Stimulated activated naive CD8-positive, alpha-beta T cell treated with anti-CD3 and anti-CD28 coated beads, Interleukin-15, Interleukin-2, amounts not matched to agents 100 U/mL and 50 U/mL, for 24 hours (primary cell): ENCODE measurements at regions not wholly inside any gene's neighbourhood (a gene's known extent, or its start where the extent isn't known, plus 50 kb on each side); places are given as distances from the start of the nearest gene placed in this dataset.
A peak's percentile ranks its signal among the peaks of the same experiment; 100 is the strongest.
"Not testable (repeated sequence)": the region's sequence is repeated elsewhere in the genome, so short reads cannot be mapped to it uniquely, and the experiment has no call there.

Source experiments
- ATAC-seq: fragments of 150-1000 bp; cut with Tn5 transposase; one replicate; pipeline ENCODE4 v1.10.0; 2021
- DNase-seq: peaks from one replicate; pipeline ENCODE4 v3.0.0; 2021

- not testable (repeated sequence) for ATAC-seq, DNase-seq
Measured at GRCh38 chr18:14460364-14460763, 83.0 kb downstream of the POTEC start.

DNA sequence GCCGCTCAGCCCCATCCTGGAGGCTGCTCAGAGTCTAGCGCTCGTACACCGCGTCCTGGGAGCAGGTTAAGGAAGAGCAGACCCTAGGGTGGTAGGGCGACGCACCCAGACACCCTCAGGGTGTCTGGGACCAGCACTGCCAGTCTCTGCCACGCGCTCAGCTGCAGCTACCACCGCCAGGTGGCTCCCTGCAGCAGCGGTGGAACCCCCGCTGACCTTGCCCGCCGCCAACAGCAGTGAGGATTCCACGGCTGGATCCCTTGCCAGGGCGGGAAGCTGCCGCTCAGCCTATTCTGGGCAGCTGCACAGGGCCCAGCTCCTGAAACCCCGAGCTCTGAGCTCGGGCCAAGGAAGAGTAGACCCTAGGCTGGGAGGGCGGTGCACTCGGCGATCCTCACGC is 83.6 kb downstream of the POTEC start:
- ATAC-seq, DNase-seq: not testable (repeated sequence)

DNA sequence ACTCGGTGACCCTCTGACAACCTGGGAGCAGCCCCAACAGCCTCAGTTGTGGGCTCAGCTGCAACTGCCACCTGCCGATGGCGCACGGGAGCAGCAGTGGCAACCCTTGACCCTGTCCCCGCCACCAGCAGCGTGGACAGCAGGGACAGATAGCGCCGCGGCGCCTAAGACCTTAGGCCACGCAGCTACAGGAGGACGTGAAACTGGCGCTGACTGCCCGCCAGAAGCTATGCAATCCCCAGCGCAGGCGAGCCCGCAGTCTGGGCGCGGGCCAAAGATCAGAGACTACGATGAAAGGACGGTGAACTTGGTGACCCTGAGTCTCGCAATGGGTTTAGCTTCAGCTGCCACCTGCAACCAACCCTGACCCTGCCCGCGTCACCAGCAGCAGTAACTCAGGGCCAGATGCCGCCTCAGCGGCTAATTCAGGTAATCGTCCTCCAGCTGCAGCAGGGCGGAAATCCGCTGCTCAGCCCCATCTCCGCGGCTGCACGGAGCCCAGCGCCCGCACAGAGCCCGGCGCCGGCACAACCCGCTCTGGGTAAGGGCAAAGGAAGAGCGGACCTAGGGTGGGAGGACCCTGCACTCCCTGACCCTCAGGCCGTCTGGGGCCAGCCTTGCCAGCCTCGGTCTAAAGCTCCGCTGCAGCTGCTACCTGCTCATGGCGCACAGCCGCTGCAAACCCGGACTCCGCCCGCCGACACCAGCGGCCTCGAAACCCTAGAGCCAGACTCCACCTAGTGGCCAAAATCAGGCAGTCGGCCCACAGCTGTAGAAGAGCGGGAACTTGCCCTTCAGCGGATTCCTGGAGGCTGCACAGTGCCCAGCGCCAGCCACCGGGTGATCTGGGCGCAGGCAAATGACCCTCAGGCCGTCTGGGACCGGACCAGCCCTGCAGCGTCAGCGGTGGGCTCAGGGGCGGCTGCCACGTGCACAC is 85.1 kb downstream of the POTEC start:
- ATAC-seq = not testable (repeated sequence)
- peak; percentile 44 for DNase-seq

DNA sequence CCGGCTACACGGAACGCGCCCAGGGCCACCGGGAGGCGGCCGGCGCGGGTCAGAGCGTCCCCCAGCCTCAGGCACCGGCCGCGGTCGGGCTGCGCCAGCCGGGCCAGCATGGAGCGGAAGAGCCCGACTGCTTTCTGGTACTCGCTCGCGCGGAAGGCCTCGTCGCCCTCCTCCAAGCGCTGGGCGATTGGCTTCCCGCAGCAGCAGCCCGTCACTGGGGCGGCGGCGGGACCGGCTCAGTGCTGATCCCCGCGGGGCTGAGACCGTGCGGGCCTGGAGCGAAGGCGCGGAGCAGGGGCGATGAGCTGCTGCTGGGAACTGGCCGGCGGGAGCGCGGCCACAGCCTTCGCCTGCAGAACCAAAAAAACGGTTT is 92.8 kb downstream of the POTEC start:
- DNase-seq, ATAC-seq: not testable (repeated sequence)

DNA sequence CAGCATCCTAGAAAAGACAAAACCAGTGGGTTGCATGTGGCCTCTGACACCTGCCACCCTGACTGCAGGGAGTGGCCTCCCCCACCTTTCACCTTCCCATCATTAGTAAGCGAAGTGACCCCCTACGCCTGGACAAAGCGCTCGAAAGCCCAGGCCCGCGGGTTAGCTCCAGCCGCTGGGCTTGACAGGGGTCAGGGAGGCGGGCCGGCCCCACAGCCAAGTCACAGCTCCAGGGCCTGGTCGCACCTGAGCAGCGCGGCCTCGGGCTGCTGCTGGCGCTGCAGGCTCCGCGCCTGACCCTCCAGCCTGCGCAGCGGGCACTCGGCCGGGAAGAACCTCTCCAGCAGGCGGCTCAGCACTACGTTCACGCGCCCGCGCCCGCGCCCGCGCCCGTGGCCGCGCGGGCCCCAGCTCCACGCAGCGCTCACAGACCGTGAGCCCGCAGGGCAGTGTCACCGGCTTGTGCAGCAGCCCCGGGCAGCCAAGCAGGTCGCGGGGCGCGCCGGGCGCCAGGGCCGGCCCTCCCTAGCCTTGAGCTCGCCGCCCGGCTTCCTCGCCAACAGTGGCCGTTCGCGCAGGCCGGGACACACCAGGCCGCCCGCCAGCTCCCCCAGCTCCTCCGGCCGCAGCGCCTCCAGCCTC is 93.3 kb downstream of the POTEC start:
- ATAC-seq = not testable (repeated sequence)
- peak; percentile 15 for DNase-seq

GRCh38 chr18:14449062-14449461 is 94.3 kb downstream of the POTEC start:
- not testable (repeated sequence) for DNase-seq, ATAC-seq

DNA sequence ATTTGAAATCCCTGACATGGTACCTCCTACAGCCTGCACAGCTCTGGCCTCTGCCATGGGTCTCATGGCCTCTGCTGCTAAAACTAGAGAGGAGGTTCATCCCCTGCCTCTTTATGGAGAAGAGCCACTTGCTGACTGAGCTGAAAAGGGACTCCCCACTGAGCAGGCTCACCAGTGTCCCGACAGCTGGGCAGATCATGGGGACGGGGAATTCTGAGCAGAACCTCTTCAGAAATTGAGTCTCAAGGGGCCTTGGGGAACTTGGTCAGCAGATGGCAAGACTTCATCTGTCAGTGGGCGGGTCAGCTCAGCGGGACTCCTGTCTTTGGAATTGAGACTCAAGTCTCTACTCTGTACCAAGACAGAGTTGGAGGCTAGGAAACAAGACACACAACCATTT is 95.7 kb downstream of the POTEC start:
- not testable (repeated sequence) for ATAC-seq

DNA sequence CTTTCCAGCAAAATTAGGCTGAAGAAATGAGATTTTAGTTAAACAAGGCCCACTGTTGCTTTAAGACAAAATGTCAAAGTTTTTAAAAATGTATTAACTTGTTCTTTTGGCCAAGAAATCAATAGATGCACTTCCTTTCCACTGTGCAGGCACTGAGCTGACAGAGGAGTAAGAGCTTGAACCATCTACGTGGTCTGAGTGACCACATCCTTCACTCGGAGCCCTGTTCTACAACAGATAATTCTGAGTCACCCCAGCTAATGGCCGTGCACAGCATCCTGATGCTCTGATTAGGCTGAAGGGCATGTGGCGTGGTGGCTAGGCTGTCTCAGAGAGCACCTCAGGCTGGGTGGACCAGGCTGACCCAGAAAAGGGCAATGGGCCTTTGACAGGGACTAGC is 107.9 kb downstream of the POTEC start:
- ATAC-seq, DNase-seq: not testable (repeated sequence)

More for the DNA sequence above, 95.7 kb downstream of the POTEC start:
- DNase-seq = not testable (repeated sequence)

GRCh38 chr18:14432371-14432770 is 111.0 kb downstream of the POTEC start:
- DNase-seq, ATAC-seq: not testable (repeated sequence)

GRCh38 chr18:14431031-14431521 is 112.3 kb downstream of the POTEC start:
- ATAC-seq = not testable (repeated sequence)
- DNase-seq = peak; percentile 58

DNA sequence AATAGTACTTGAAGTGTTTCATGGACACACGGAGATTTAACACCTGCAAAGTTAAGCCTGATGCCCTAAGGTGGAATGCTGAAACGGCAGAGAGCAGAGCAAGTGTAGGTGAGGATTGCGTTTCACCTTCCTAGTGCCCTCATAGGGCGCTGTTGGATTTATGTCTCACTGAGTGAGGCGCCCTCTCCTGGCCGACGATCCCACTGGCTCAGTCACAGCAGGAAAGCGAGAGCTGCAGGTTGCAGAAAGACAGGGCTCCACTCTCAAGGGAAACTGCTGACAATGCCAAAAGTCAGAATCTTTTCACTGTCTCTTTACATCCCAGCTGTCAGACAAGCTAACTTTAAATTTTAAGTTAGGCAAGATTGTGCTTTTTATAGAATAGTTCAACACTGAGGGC is 127.6 kb downstream of the POTEC start:
- peak; percentile 28 for DNase-seq
- not testable (repeated sequence) for ATAC-seq

- ATAC-seq, DNase-seq: not testable (repeated sequence)
Measured at GRCh38 chr18:14415399-14415798, 128.0 kb downstream of the POTEC start.

- ATAC-seq, DNase-seq: not testable (repeated sequence)
Measured at GRCh38 chr18:14395533-14395932, 147.9 kb downstream of the POTEC start.

- DNase-seq, ATAC-seq: not testable (repeated sequence)
Measured at GRCh38 chr18:14393563-14394103, 149.8 kb downstream of the POTEC start.

- not testable (repeated sequence) for ATAC-seq, DNase-seq
Measured at GRCh38 chr18:14392604-14393003, 150.8 kb downstream of the POTEC start.

DNA sequence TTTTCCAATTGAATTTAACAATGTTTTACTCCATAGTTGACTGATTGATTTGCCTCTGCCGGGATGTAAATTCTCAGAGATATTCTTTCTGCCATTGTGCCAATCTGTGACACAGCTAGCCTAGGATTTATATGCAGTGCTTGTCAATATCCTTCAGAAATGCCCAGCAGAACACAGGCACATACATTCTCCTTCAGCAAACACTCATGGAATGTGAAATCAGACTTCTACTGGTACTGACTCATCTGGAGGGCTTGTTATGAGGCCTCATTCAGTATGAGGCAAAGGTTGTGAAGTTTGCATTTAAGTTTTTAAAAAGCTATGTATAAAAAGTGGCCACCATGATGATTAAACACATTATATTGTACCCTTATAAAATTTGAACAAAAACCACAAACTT is 158.4 kb downstream of the POTEC start:
- ATAC-seq, DNase-seq: not testable (repeated sequence)

DNA sequence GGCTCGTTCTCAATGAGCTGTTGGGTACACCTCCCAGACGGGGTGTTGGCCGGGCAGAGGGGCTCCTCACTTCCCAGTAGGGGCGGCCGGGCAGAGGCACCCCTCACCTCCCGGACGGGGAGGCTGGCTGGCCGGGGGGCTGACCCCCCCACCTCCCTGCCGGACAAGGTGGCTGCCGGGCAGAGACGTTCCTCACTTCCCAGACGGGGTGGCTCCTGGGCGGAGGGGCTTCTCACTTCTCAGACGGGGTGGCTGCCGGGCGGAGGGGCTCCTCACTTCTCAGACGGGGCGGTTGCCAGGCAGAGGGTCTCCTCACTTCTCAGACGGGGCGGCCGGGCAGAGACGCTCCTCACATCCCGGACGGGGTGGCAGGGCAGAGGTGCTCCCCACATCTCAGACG is 160.7 kb downstream of the POTEC start:
- not testable (repeated sequence) for ATAC-seq, DNase-seq

- not testable (repeated sequence) for DNase-seq, ATAC-seq
Measured at GRCh38 chr18:14379489-14379888, 163.9 kb downstream of the POTEC start.

DNA sequence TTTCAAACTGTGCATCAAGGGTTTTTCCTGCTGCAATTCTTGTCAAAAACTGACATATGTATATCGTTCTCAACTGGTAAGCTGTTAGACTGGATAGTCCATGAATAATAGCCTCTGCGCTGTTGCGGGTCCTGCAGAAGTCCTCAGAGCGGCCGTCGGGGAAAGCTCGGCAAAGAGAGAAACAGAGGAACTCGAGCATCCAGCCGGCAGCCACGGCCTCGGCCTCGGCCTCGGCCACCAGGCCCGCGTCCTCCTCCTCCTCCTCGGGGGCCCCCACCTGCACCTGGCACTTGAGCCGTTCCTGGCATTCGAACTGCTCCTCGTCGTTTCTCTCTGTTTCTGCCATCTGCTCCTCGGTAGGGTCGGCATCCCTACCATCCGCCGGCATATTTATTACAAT is 165.0 kb downstream of the POTEC start:
- not testable (repeated sequence) for DNase-seq, ATAC-seq

DNA sequence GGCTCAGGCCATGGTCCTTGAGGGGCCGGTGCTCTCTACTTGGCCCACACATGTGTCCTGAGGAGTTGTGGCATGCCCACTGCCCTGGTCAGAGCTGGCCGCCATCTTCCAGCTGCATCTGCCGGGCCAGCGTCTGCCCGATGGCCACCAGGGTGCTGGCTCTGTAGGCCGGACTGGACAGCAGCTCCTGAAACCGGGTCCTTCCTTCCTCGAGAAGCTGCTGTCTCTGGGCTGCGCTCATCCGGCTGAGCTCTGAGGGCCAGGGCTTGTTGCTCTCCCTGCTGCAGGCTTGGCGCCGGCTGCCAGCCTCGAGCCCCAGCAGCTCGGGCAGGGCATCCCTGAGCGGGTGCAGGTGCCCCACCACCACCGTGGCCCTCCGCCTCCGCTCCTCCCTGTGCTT is 182.1 kb downstream of the POTEC start:
- ATAC-seq, DNase-seq: not testable (repeated sequence)

- DNase-seq, ATAC-seq: not testable (repeated sequence)
Measured at GRCh38 chr18:14357553-14358297, 185.7 kb downstream of the POTEC start.
